ENCODE measurements at regions not wholly inside any gene's neighbourhood (a gene's known extent, or its start where the extent isn't known, plus 50 kb on each side); places are given as distances from the start of the nearest gene placed in this dataset.

DNA sequence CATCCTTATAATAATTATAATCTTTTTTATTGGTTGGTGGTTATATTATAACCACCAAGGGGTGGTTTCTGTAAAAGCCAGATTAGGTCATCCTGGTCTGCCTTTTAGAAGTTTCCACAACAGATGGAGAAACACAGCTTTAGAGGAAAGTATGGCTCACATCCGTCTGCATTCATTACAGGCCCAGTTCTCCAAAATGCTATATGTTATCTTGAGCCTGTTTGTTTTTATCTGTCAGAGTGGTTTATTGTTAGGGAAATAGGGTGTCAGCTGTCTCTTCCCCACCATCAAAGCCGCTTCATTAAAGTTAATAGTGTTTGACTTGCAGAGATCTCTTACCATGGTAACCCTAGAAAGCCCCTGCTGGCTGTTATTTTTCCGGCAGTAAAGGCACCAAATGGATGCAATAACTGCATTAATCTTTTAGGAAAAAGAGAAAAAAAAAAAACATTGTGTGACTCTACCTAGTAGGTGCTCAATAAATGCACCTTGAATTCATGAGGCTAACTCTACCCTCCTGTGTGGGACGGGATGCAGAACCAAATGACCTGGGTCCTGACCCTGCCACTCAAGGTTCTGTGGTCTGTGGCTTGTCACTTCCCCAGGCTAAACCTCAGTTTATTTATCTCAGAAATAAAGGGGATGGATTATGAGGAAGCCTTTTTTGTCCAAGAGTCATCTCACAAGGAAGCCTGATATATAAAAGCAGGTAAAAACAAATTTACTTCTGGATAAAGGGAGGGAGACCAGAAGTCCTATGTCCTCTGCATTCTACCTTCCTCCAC is 118.3 kb downstream of the WT1 start:
- TF ChIP-seq, protein P1, sequence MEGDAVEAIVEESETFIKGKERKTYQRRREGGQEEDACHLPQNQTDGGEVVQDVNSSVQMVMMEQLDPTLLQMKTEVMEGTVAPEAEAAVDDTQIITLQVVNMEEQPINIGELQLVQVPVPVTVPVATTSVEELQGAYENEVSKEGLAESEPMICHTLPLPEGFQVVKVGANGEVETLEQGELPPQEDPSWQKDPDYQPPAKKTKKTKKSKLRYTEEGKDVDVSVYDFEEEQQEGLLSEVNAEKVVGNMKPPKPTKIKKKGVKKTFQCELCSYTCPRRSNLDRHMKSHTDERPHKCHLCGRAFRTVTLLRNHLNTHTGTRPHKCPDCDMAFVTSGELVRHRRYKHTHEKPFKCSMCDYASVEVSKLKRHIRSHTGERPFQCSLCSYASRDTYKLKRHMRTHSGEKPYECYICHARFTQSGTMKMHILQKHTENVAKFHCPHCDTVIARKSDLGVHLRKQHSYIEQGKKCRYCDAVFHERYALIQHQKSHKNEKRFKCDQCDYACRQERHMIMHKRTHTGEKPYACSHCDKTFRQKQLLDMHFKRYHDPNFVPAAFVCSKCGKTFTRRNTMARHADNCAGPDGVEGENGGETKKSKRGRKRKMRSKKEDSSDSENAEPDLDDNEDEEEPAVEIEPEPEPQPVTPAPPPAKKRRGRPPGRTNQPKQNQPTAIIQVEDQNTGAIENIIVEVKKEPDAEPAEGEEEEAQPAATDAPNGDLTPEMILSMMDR (conservative IDR thresholded peaks at IDR 0.05; ENCODE audit: low read length) = no peak
- no peak for TF ChIP-seq EZH2phosphoT487 (IDR thresholded peaks at IDR 0.05; ENCODE audit: borderline replicate concordance)
